ENCODE measurements at regions not wholly inside any gene's neighbourhood (a gene's known extent, or its start where the extent isn't known, plus 50 kb on each side); places are given as distances from the start of the nearest gene placed in this dataset.

DNA sequence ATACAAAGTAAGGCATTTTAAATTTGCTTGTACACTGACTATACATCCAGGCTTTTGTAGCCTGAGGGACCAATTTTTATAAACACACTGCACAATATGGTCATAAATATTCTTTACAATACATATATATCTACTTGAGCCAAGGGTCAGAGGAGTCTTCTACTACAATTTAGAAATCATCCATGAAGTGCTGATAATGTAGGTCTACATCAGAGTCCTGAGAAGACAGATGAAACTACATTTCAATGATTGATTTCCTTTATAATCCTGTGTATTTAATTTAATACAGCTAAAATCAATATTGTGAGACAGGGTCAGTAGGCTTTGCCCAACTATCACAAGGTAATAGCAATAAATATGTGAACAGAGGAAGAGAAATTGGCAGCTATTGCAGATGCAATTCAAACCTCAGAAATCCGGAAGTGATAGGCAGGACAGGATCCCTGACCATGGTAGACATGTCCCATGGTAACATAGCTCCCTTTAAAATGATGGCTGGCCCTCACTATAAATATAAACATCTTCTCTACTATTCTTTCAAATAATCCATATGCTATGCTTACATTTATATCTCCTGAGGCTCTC, 318.0 kb upstream of the POT1 start:
- no peak for TF ChIP-seq TCF4 (CRISPR knock-in tag; IDR thresholded peaks at IDR 0.05; ENCODE audit: borderline replicate concordance)
- TF ChIP-seq SNAI2 (CRISPR knock-in tag; IDR thresholded peaks at IDR 0.05) = no peak
- TF ChIP-seq ARNTL (CRISPR knock-in tag; IDR thresholded peaks at IDR 0.05; ENCODE audit: borderline replicate concordance, low read depth) = no peak
- TF ChIP-seq PPARA (CRISPR knock-in tag; IDR thresholded peaks at IDR 0.05; ENCODE audit: borderline replicate concordance) = no peak
- no peak for TF ChIP-seq POU6F1 (CRISPR knock-in tag; IDR thresholded peaks at IDR 0.05; ENCODE audit: borderline replicate concordance, low read depth)
- TF ChIP-seq CSDC2 (CRISPR knock-in tag; IDR thresholded peaks at IDR 0.05) = no peak
- TF ChIP-seq, protein P1, sequence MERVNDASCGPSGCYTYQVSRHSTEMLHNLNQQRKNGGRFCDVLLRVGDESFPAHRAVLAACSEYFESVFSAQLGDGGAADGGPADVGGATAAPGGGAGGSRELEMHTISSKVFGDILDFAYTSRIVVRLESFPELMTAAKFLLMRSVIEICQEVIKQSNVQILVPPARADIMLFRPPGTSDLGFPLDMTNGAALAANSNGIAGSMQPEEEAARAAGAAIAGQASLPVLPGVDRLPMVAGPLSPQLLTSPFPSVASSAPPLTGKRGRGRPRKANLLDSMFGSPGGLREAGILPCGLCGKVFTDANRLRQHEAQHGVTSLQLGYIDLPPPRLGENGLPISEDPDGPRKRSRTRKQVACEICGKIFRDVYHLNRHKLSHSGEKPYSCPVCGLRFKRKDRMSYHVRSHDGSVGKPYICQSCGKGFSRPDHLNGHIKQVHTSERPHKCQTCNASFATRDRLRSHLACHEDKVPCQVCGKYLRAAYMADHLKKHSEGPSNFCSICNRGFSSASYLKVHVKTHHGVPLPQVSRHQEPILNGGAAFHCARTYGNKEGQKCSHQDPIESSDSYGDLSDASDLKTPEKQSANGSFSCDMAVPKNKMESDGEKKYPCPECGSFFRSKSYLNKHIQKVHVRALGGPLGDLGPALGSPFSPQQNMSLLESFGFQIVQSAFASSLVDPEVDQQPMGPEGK (CRISPR knock-in tag; IDR thresholded peaks at IDR 0.05; ENCODE audit: borderline replicate concordance) = no peak
- no peak for TF ChIP-seq ZNF8 (CRISPR knock-in tag; IDR thresholded peaks at IDR 0.05)
- no peak for TF ChIP-seq TOX (CRISPR knock-in tag; IDR thresholded peaks at IDR 0.05; ENCODE audit: borderline replicate concordance)
- no peak for TF ChIP-seq ZC3H10 (CRISPR knock-in tag; IDR thresholded peaks at IDR 0.05)
- TF ChIP-seq ZNF70 (CRISPR knock-in tag; IDR thresholded peaks at IDR 0.05) = no peak
- TF ChIP-seq BACH2 (CRISPR knock-in tag; IDR thresholded peaks at IDR 0.05; ENCODE audit: borderline replicate concordance) = no peak
- TF ChIP-seq GLIS3 (CRISPR knock-in tag; IDR thresholded peaks at IDR 0.05) = no peak
- TF ChIP-seq ZFP3 (CRISPR knock-in tag; IDR thresholded peaks at IDR 0.05) = no peak
